NCI-H1417 (cell line): ENCODE measurements at regions not wholly inside any gene's neighbourhood (a gene's known extent, or its start where the extent isn't known, plus 50 kb on each side); places are given as distances from the start of the nearest gene placed in this dataset.
"Not testable (repeated sequence)": the region's sequence is repeated elsewhere in the genome, so short reads cannot be mapped to it uniquely, and the experiment has no call there.

ENCODE experiments used
- DNase-seq, 3 experiments: peaks; one replicate each; lab custom pipeline; 2025; lab: John Stamatoyannopoulos, UW

DNA sequence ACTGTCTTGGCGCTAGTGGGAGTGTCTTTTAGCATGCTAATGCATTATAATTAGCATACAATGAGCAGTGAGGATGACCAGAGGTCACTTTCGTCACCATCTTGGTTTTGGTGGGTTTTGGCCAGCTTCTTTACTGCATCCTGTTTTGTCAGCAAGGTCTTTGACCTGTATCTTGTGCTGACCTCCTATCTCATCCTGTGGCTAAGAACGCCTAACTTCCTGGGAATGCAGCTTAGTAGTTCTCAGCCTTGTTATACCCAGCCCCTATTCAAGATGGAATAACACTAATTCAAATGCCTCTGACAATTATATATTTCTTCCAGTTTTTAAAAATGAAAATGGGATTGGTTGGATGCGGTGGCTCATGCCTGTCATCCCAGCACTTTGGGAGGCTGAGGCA, 92.0 kb upstream of the TMTC4 start:
- DNase-seq, result not testable (repeated sequence)

DNA sequence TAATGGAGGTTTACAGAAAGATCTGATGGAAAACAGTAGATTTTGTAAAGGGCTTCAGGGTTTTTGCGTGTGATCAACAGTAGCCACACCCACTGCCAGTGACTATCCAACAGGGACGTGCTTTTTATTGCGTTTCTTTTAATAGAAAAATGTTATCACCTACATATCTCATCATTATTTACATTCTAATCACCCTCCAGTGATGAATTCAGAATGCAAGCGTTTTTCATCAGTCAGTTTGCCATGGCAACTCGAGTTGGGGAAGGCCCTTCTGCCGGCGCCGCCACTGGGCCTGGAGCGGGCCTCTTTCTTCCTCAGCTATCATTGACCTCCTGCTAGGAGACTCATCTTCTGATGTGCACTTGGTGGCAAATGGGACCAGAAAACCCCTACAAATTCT, 90.3 kb upstream of the TMTC4 start:
- DNase-seq, result no peak

DNA sequence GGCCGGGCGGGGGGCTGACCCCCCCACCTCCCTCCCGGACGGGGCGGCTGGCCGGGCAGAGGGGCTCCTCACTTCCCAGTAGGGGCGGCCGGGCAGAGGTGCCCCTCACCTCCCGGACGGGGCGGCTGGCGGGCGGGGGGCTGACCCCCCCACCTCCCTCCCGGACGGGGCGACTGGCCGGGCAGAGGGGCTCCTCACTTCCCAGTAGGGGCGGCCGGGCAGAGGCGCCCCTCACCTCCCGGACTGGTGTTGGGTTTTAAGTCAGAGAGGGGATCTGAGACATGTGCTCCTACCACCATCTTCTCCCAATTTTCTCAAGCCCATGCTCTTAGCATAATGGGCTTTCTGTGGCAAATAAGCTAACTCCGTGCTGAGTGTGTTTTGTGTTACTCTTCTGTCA, 87.5 kb upstream of the TMTC4 start:
- DNase-seq, result not testable (repeated sequence)

DNA sequence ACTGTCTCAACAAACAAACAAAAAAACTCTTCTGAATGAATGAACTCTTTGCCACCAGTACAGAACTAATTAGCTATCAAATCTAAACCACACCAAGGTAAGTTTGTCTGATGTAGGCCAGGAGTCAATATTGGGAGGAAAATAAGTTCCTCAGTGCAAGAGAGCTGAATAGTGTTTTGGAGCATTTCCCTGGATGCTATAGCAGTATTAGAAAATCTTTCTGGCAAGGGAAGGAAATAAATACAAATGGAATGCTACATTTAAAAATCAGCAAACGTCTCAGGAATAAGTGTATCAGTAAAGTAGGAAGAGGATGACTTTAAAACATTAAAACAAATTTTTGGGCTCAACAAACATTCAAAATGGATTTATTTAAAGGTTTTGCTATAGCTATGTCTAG, 81.3 kb upstream of the TMTC4 start:
- DNase-seq, result no peak

DNA sequence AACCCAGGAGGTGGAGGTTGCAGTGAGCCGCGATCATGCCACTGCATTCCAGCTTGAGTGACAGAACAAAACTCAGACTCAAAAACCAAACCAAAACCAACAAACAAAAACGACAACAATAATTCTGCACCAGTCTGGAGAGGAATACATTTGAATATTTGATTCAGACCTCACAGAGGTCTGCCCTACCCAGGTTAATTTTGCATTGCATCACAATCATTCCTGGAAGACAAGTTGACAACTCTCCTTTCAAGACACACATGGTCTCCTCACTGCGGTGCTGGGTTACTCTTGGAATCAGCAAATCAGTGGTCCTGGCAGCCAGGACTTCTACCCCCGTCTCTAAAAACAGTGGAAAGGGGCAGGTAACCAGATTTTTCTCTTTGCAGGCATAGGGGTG, 79.9 kb upstream of the TMTC4 start:
- no peak for DNase-seq

DNA sequence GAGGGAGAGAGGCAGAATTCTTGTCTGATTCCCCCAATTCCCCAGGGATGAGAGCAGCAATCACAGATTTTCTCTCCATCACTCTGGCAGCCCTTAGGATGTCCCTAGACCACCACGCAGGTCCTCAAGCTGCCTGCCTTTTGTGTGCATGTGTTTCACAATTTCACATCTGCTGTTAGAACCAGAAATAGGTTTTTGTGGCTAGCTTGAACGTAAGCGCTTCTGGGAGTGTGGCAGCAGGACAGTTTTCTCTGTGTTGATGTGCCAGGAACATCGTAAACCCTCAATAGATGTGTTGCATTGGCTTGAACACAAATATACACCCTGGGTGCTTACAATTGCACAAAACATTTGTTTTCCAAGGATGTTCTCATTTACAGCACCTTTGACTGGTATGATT, 78.8 kb upstream of the TMTC4 start:
- DNase-seq, result no peak

DNA sequence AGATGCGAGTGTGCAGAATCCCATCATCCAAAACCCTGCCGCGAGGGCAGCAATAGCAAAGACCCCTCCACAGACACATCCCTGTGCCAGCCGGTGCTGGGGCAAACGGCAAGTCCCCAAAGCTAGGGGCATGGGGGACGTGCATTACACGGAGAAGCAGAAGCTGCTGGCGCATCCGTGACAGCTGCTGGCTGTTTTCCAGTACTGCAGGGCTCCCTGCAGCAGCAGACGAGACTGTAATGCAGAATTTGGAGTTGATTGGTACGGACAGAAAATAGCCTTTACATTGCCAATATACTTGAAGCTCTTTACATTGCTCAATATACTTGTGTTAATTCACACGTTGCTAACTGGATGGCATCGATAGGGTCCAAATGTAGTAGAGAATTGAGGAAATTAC, 77.2 kb upstream of the TMTC4 start:
- DNase-seq, result no peak

DNA sequence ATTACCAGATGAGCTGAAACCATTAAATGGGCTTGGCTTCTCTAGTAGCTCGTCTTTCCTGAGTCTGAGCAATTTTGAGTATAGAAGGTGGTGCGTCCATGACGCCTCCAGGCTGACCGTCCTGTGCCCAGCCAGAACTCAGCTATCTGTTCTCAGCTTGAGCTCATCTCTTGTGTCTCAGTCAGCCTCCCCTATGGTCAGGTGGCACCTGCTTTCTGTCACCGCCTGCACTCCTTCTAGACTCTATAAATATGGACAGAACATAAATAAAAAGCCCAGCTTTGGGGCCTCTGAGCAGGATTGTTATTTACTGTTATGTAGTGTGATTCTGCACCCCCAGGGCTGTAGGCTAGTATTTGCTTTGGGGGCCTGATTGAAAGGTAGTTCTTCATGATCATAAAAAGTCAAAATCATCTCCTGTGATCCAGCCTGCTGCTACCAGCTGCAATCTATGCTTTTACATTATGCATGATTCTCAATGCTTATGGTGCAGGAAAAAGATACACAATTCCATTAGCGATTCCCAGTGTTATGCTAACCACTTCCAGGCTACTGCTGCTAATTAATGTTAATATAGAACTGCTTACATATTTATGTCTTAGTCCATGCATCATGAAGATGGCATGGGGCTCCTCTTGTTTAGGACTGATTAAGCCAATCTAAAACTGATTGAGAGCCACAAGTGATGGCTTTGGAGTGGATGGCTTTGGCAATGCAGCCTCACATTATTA, 72.5 kb upstream of the TMTC4 start:
- no peak for DNase-seq

DNA sequence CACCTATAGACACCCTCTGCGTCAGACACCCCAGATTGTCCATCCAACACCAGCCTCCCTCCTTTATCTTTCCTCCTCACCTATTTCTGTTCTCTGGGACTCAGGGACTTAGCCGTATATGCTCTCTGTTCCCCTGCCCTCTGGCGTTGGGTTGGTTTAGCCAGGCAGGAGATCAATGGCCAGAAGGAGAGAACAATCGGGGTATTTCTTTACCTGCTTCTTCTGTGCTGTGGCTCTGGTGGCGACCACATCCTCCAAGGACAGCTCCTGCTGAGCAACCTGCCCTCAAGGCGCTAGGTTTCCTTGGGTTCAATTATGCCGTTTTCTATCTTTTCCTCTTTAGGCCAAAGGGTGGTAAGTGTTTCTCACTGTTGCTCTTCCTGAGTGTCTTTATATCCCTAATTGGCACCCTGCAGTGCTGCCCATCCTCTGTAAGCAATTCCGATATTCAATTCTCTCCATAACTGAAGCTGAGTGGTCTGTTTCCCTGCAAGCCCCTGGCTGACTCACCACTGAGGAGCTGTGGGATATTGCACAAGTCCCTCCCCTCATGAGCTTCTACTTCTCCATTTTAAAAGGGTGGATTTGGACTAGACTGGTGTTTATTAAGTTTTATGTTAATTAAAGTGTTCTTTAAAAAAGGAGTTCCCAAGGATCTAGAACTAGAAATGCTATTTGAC, 63.7 kb upstream of the TMTC4 start:
- peak in 1 of 3 experiments; percentile 21 for DNase-seq

DNA sequence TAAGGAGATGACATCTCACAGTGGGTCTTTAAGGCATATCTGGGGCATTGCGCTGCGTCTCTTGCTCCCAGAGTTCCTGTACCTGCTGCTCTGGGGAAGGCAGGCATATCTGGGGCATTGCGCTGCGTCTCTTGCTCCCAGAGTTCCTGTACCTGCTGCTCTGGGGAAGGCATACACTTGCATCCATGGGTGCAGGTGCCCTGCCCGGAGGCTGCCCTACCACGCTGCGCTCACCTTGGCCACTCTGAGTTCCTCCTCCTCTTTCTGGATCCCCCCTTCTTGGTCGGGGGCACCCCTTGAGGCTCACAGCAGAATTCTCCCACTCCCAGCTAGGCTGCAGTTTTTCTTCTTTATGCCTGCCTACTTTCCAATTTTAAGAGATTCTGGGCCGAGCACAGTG, 60.9 kb upstream of the TMTC4 start:
- DNase-seq, result no peak

DNA sequence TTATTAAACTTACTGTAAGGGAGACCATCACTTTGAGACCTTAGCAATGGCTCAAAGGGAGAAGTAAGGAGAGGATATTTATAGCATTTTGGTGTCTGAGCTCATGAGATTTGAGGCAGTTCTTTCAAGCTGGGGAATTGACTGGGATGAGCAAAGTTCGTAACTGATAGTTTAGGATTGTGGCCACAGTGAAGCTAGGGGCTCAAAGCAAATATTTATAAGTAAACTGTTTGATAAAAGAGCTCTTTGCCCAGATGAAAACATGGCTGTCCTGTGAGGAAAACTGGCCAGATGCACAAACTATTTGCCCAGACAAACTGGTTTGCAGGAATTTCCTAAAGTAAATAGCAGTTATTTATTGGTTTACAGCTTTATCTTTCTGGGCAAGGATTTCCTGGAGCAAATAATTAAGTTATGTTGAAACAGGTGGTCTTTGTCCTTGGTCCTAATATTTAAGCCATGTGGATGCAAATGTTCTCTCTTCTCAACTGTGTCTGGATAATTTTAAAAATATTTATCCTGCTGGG, 59.7 kb upstream of the TMTC4 start:
- peak in 1 of 3 experiments; percentile 28 for DNase-seq

DNA sequence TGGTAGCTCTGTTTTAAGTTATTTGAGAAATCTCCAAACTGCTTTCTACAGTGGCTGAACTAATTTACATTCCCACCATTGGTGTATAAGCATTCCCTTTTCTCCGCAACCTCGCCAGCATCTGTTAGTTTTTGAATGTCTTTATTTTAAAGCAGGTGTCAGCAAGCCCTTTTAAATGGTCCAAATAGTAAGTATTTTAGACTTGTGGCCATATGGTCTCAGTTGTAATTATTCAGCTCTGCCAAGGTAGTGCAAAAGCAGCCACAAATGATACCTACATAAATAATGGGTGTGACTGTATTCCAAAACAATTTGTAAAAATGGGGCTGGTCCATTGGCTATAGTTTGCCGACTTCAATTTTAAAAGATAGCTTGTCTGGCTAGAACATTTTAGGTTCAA, 58.7 kb upstream of the TMTC4 start:
- no peak for DNase-seq

DNA sequence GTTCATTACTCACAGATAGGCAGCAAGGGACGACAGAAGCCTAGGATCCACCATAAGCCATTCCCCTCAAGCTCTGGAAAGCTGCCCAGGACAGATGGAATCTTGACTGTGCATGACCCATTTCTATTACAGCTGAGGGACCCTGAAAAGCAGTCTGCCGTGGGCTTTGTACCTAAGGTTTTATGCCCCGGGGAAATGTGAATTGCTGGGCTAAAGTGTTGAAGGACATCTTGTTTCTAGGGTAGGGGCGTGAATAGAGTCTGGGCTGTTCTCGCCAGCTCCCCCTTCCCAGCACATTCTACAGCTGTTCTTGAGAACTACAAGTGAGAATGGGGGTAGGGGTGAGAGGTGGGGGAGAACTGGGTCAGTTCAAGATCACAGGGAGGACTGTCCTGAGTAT, 53.6 kb upstream of the TMTC4 start:
- DNase-seq, result no peak

DNA sequence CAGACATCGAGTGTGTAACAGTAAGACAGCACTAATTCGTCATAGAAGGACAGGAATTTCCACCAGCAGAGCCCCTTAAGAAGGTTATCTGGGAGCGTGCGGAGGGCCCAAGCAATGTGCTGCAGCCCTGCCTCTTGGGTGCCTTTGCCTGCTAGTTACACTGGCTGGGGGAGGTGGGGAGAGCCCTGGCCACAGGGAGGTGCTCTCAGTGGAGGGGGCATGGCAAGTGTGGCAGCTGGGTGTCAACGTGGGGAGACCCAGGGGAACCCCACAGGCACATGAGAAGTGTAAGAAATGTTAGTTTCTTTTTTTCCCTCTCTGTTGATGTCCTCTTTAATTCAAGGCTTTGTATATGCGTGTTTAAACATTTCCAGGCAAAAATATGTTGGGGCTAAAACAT, 50.9 kb upstream of the TMTC4 start:
- no peak for DNase-seq

DNA sequence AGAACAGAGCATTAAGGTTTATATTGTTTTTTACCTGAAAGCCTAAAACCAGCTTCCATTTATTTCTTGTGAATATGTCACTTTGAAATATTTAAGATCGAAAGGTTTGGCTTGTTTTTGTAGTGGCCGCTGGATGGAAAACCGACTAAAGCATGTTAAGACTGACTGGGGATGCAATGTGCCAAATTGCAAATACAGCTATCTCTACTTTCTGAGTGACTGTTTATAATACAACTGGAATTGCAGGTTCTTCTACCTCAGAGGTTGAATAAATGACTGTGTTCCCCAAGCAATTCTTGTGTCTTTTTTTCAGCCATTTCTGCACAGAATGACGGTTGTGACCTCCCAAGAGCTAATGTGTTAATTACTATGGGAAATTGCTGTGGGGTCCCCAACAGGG, 50.0 kb upstream of the TMTC4 start:
- no peak for DNase-seq
